22Rv1 (cell line): ENCODE measurements at regions not wholly inside any gene's neighbourhood (a gene's known extent, or its start where the extent isn't known, plus 50 kb on each side); places are given as distances from the start of the nearest gene placed in this dataset.

Experiments used
- H3K27ac ChIP-seq: fragments of 450-650 bp; 2 replicates; pipeline ENCODE4 v1.5.1; 2017
- ZFX ChIP-seq: fragments of 450-650 bp; IDR thresholded peaks from 2 replicates; pipeline ENCODE4 v1.6.1; 2017; ENCODE audit warnings: antibody characterized with exemption, borderline replicate concordance
- TF ChIP-seq, protein P1 (sequence below): fragments of 450-650 bp; IDR thresholded peaks from 2 replicates; pipeline ENCODE4 v1.5.1; 2017; ENCODE audit warnings: mild to moderate bottlenecking

- TF ChIP-seq ZFX = no peak
- TF ChIP-seq, protein P1, sequence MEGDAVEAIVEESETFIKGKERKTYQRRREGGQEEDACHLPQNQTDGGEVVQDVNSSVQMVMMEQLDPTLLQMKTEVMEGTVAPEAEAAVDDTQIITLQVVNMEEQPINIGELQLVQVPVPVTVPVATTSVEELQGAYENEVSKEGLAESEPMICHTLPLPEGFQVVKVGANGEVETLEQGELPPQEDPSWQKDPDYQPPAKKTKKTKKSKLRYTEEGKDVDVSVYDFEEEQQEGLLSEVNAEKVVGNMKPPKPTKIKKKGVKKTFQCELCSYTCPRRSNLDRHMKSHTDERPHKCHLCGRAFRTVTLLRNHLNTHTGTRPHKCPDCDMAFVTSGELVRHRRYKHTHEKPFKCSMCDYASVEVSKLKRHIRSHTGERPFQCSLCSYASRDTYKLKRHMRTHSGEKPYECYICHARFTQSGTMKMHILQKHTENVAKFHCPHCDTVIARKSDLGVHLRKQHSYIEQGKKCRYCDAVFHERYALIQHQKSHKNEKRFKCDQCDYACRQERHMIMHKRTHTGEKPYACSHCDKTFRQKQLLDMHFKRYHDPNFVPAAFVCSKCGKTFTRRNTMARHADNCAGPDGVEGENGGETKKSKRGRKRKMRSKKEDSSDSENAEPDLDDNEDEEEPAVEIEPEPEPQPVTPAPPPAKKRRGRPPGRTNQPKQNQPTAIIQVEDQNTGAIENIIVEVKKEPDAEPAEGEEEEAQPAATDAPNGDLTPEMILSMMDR = no peak
These were observed 220.7 kb upstream of the PRICKLE2 start for GRCh38 chr3:64445944-64446300.

DNA sequence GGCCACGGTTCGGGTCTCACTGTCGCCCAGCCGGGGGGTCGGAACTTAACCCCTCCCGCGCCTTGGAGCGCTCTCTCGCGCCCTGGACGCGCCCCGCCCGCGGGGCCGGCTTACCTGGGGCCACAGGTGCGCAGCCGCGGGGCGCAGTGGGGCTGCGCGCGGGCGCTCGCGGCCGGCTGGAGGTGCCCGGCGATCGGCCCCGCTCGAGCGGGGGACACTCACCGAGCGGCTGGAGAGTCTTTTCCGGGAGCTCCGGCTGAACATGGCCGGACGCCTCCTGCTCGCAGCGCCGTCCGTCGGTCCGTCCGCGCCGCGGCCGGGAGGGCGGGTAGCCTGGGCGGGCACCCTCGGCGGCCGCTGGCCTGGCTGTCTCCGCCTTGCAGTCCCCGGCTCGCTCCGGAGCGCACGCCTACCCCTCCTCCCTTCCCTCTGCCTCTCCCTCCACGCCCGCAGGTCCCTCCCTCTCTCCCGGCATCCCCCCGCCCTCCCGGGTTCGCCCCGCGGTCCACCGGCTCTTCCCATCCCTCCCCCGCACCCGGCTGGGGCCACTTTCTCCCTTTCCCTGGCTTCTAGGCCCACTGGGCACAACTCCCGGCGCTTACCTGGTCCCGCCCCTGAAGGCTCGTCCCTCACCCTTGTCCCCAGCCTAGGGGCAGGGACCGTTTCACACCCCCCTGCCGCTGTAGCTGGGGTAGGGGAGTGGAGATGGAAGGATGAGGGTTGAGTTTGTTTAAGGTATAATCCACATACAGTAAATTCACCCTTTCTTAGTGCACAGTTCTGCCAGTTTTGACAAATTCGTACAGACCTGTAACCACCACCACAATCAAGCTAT, 220.1 kb upstream of the PRICKLE2 start:
- TF ChIP-seq, protein P1 = 0 out of 2 replicates have a peak, but pooled peaks have one; percentile 5
- no peak for TF ChIP-seq ZFX
- H3K27ac ChIP-seq = no peak overlapping the region

More at GRCh38 chr3:64445944-64446300, 220.7 kb upstream of the PRICKLE2 start:
- no peak overlapping the region for H3K27ac ChIP-seq

DNA sequence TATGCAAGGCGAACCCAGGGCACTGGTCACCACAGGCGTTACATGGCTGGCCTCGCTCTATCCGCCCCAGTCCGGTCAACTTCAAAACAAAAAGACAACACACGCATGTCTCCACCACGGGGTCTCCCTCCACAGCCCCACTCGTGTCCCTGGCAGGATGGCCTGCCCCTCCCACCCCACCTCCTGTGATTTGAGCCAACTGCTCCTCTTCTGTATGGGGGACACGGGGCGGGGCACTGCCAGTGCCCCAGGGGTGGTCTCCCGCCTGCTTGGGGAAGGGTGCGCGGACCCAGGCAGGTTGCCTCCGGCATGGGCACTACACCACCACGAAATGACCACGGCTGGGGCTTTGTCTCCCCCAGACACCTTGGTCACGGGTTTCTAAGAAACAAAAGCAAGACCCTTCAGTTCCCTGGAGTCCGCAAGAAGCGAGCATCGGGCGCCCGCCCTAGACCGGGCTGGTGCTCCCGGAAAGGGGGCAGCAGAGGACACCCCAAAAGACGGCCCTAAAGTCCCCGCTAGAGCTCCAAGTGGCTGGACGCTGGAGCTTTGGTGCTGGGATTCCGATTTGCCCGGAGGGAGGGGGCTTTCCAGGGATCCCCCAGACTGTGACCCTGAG, 219.3 kb upstream of the PRICKLE2 start:
- TF ChIP-seq ZFX = no peak
- TF ChIP-seq, protein P1 = no peak
- no peak overlapping the region for H3K27ac ChIP-seq

GRCh38 chr3:64443546-64444381, 218.5 kb upstream of the PRICKLE2 start:
- H3K27ac ChIP-seq = no peak overlapping the region
- TF ChIP-seq, protein P1 = no peak
- no peak for TF ChIP-seq ZFX

- no peak overlapping the region for H3K27ac ChIP-seq
These were observed 216.6 kb upstream of the PRICKLE2 start for GRCh38 chr3:64441861-64442260.

DNA sequence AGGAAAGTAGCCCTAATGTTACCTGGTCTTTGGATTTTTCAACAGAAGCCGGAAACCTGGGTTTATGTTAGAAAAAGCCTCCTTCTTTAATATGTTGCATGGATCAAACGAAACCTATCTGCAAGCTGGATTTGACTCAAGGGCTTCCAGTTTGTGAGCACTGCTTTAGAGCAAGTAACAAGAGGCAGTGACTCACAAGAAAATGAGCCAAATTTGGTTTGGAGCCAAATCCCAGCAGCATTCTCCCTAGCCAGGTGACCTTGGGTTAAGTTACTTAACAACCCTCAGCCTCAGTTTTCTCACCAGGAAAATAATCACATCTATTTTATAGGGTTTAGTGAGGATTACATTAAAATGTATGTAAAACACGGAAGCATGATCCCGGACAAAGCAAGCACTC, 215.2 kb upstream of the PRICKLE2 start:
- TF ChIP-seq, protein P1 = no peak
- no peak for TF ChIP-seq ZFX
- no peak overlapping the region for H3K27ac ChIP-seq

More at GRCh38 chr3:64441861-64442260, 216.6 kb upstream of the PRICKLE2 start:
- TF ChIP-seq, protein P1 = no peak
- TF ChIP-seq ZFX = no peak
